ENCODE measurements at regions not wholly inside any gene's neighbourhood (a gene's known extent, or its start where the extent isn't known, plus 50 kb on each side); places are given as distances from the start of the nearest gene placed in this dataset.

DNA sequence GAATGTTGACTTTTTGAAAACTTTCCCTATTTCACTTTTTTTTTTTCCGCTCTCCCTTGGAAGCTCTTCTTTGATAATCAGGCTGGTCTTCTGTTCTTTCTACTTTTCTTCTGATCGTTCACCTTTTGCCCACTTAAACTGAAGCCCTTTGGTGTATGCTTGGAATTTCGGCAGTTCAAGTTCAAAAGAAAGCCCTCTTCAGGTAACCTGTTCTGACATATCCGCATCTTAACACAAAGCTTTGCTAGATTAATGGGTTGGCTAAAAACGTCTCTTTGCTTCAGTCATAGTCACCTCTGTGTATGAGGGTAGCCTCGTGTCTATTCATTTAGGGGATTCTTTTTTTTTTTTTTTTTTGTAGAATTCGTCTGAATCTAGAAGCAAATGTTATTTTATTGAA lies 1115.8 kb upstream of the RBFOX1 start:
- no peaks in the 10 kb centered on the region for H3K4me1 ChIP-seq (ENCODE audit: control insufficient read depth, extremely low read depth, insufficient read depth, low read length)
- no peak overlapping the region for H3K9ac ChIP-seq (ENCODE audit: insufficient read depth, low read length)
- DNase-seq (ENCODE audit: low read depth in 2 of 2), result no peak
- H3K4me2 ChIP-seq (ENCODE audit: extremely low read depth, insufficient read depth, low read length), result no peak overlapping the region
- no peak overlapping the region for H2AFZ ChIP-seq (ENCODE audit: low read length)
- H3K27ac ChIP-seq (ENCODE audit: insufficient read depth, low read length), result no peak overlapping the region
- no peak for TF ChIP-seq EZH2 (IDR thresholded peaks at IDR 0.05; ENCODE audit: low read length, missing control alignments)
- TF ChIP-seq, protein P1, sequence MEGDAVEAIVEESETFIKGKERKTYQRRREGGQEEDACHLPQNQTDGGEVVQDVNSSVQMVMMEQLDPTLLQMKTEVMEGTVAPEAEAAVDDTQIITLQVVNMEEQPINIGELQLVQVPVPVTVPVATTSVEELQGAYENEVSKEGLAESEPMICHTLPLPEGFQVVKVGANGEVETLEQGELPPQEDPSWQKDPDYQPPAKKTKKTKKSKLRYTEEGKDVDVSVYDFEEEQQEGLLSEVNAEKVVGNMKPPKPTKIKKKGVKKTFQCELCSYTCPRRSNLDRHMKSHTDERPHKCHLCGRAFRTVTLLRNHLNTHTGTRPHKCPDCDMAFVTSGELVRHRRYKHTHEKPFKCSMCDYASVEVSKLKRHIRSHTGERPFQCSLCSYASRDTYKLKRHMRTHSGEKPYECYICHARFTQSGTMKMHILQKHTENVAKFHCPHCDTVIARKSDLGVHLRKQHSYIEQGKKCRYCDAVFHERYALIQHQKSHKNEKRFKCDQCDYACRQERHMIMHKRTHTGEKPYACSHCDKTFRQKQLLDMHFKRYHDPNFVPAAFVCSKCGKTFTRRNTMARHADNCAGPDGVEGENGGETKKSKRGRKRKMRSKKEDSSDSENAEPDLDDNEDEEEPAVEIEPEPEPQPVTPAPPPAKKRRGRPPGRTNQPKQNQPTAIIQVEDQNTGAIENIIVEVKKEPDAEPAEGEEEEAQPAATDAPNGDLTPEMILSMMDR (conservative IDR thresholded peaks at IDR 0.05 in 1 of 2, IDR thresholded peaks at IDR 0.05 in 1 of 2; ENCODE audit: low read depth in 1 of 2, low read length in 2 of 2), result no peak
- H3K9me3 ChIP-seq (ENCODE audit: control insufficient read depth, insufficient read depth, low read depth, low read length), result no peaks in the 10 kb centered on the region
- H3K79me2 ChIP-seq (ENCODE audit: control insufficient read depth, insufficient read depth, low read length), result no peaks in the 10 kb centered on the region
- no peaks in the 10 kb centered on the region for H3K36me3 ChIP-seq (ENCODE audit: control insufficient read depth, insufficient read depth, low read length)
- H3K27me3 ChIP-seq (ENCODE audit: control insufficient read depth, insufficient read depth, low read length), result no peaks in the 10 kb centered on the region
- H4K20me1 ChIP-seq (ENCODE audit: control insufficient read depth, extremely low read depth, insufficient read depth, low read length), result no peaks in the 10 kb centered on the region
- H3K4me3 ChIP-seq (replicated peaks in 1 of 4; ENCODE audit: control extremely low read depth in 1 of 4, insufficient read depth in 1 of 4, low read depth in 3 of 4, low read length in 4 of 4), result no peak overlapping the region

DNA sequence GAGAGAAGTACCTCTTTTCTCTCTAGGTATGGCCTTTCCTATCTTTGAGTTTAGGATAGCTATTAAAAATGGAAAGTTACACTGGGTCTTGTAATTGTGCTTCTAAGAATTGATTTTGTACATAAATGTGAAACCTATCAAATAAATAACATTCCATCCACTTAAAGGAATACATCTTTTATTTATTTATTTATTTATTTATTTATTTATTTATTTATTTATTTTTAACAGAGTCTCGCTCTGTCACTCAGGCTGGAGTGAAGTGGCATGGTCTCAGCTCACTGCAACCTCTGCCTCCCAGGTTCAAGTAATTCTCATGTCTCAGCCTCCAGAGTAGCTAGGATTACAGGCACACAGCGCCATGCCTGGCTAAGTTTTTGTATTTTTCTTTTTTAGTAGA lies 1114.0 kb upstream of the EEF2KMT start:
- no peaks in the 10 kb centered on the region for H3K9me3 ChIP-seq (ENCODE audit: control insufficient read depth, insufficient read depth, low read depth, low read length)
- no peaks in the 10 kb centered on the region for H3K36me3 ChIP-seq (ENCODE audit: control insufficient read depth, insufficient read depth, low read length)
- no peaks in the 10 kb centered on the region for H3K79me2 ChIP-seq (ENCODE audit: control insufficient read depth, insufficient read depth, low read length)
- H3K4me3 ChIP-seq (replicated peaks in 1 of 4; ENCODE audit: control extremely low read depth in 1 of 4, insufficient read depth in 1 of 4, low read depth in 3 of 4, low read length in 4 of 4), result no peak overlapping the region
- TF ChIP-seq EZH2 (IDR thresholded peaks at IDR 0.05; ENCODE audit: low read length, missing control alignments), result no peak
- TF ChIP-seq, protein P1 (conservative IDR thresholded peaks at IDR 0.05 in 1 of 2, IDR thresholded peaks at IDR 0.05 in 1 of 2; ENCODE audit: low read depth in 1 of 2, low read length in 2 of 2), result no peak
- no peak overlapping the region for H2AFZ ChIP-seq (ENCODE audit: low read length)
- no peak for DNase-seq (ENCODE audit: low read depth in 2 of 2)
- H3K4me1 ChIP-seq (ENCODE audit: control insufficient read depth, extremely low read depth, insufficient read depth, low read length), result no peaks in the 10 kb centered on the region
- no peak overlapping the region for H3K4me2 ChIP-seq (ENCODE audit: extremely low read depth, insufficient read depth, low read length)
- H3K9ac ChIP-seq (ENCODE audit: insufficient read depth, low read length), result no peak overlapping the region
- no peaks in the 10 kb centered on the region for H4K20me1 ChIP-seq (ENCODE audit: control insufficient read depth, extremely low read depth, insufficient read depth, low read length)
- H3K27me3 ChIP-seq (ENCODE audit: control insufficient read depth, insufficient read depth, low read length), result no peaks in the 10 kb centered on the region
- no peak overlapping the region for H3K27ac ChIP-seq (ENCODE audit: insufficient read depth, low read length)

DNA sequence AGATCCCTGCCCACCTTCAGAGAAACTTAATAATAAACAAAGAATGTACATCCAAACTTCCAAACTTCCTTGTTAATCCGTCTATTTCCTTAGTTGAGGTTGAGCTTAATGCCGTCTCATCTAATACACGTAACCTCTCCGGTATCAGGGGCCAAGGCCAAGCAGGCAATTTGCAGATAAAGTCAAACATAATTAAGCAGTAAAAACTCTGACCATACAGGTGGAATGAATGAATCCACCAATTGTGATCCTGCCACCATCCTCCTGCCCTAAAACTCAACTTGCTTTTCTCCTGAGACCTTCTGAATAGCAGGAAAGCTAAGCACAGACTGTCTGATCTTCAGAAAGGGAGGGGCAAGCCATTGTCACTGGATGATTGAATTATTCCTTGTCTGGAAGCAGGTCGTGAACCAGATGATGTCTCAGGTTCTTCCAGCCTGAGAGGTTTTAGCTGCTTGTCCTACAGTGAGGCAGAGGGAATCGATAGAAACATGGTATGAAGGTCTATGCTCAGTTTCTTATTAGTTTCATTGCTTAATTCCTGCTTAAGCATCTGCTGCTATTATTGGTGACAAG lies 1111.8 kb upstream of the EEF2KMT start:
- H3K9me3 ChIP-seq (ENCODE audit: control insufficient read depth, insufficient read depth, low read depth, low read length), result no peaks in the 10 kb centered on the region
- H3K36me3 ChIP-seq (ENCODE audit: control insufficient read depth, insufficient read depth, low read length), result no peaks in the 10 kb centered on the region
- no peak overlapping the region for H3K9ac ChIP-seq (ENCODE audit: insufficient read depth, low read length)
- TF ChIP-seq, protein P1 (conservative IDR thresholded peaks at IDR 0.05 in 1 of 2, IDR thresholded peaks at IDR 0.05 in 1 of 2; ENCODE audit: low read depth in 1 of 2, low read length in 2 of 2), result no peak
- H3K4me1 ChIP-seq (ENCODE audit: control insufficient read depth, extremely low read depth, insufficient read depth, low read length), result no peaks in the 10 kb centered on the region
- no peak overlapping the region for H3K4me2 ChIP-seq (ENCODE audit: extremely low read depth, insufficient read depth, low read length)
- no peak overlapping the region for H3K27ac ChIP-seq (ENCODE audit: insufficient read depth, low read length)
- no peaks in the 10 kb centered on the region for H4K20me1 ChIP-seq (ENCODE audit: control insufficient read depth, extremely low read depth, insufficient read depth, low read length)
- no peak overlapping the region for H2AFZ ChIP-seq (ENCODE audit: low read length)
- DNase-seq (ENCODE audit: low read depth in 2 of 2), result no peak
- H3K4me3 ChIP-seq (replicated peaks in 1 of 4; ENCODE audit: control extremely low read depth in 1 of 4, insufficient read depth in 1 of 4, low read depth in 3 of 4, low read length in 4 of 4), result no peak overlapping the region
- H3K79me2 ChIP-seq (ENCODE audit: control insufficient read depth, insufficient read depth, low read length), result no peaks in the 10 kb centered on the region
- H3K27me3 ChIP-seq (ENCODE audit: control insufficient read depth, insufficient read depth, low read length), result no peaks in the 10 kb centered on the region

Data from fibroblast of lung (primary cell).